HCT116 (cell line): ENCODE measurements at regions not wholly inside any gene's neighbourhood (a gene's known extent, or its start where the extent isn't known, plus 50 kb on each side); places are given as distances from the start of the nearest gene placed in this dataset.

Source experiments
- ATAC-seq: fragments of 200-7000 bp; cut with Tn5 transposase; 2 replicates; pipeline ENCODE4 v1.9.1; 2020; ENCODE audit warnings: mild to moderate bottlenecking, moderate library complexity
- BruUV-seq: library from RNA; stranded (reverse); fragments of 400-500 nt; replicated peaks from 2 replicates; lab custom pipeline; 2021; lab: Mats Ljungman, UMichigan
- CTCF ChIA-PET: fragments of 300-600 bp; sonication (Branson Sonifier 250); formaldehyde crosslinking; loops from one replicate; lab custom pipeline; 2021; ENCODE audit warnings: antibody characterized with exemption; lab: Charles Lee
- POLR2A ChIA-PET: fragments of 300-600, 350-600 bp; sonication (Branson Sonifier 250); formaldehyde crosslinking; loops from one replicate; lab custom pipeline; 2021; ENCODE audit warnings: antibody characterized with exemption; lab: Charles Lee
- RAD21 ChIA-PET, 2 experiments: fragments of 300-600 bp; sonication (Branson Sonifier 250); formaldehyde crosslinking; loops; one replicate each; lab custom pipeline; 2023; ENCODE audit warnings: low total read pairs in 2 of 2; ENCODE audit not compliant: uncharacterized antibody in 2 of 2, unreplicated experiment in 2 of 2, low non-redundant PET in 1 of 2; lab: Charles Lee
- DNase-seq: peaks from one replicate; pipeline ENCODE4 v3.0.0-alpha.2; 2010; ENCODE audit warnings: low read depth, low spot score
- H2AFZ ChIP-seq: fragments of 200-600 bp; shearing (Covaris generic), sonication (generic); 2 replicates; pipeline ENCODE4 v1.6.1; 2017; ENCODE audit warnings: low read depth, mixed run types, mixed read lengths, antibody characterized with exemption, low read length; ENCODE audit not compliant: poor library complexity, severe bottlenecking
- H3K27ac ChIP-seq: 2 replicates; pipeline ENCODE4 v1.5.1; 2012; ENCODE audit warnings: low read depth, low read length
- H3K27me3 ChIP-seq: fragments of 200-600 bp; sonication (generic); 2 replicates; pipeline ENCODE4 v1.6.1; 2016; ENCODE audit warnings: mixed run types, low read length, mixed read lengths; ENCODE audit not compliant: insufficient read depth
- H3K36me3 ChIP-seq, 2 experiments: fragments of 200-500 bp in 1 of 2; fragments of 200-600 bp in 1 of 2; sonication (Bioruptor generic) in 1 of 2; sonication (generic) in 1 of 2; 2 replicates each; pipeline versions ENCODE4 v1.5.1 to v1.6.1; 2014 to 2016; ENCODE audit warnings: low read length in 2 of 2, inconsistent platforms in 1 of 2, mixed read lengths in 1 of 2, mixed run types in 1 of 2; ENCODE audit not compliant: insufficient read depth in 2 of 2, control insufficient read depth in 1 of 2
- H3K4me1 ChIP-seq, 2 experiments: fragments of 200-600 bp in 1 of 2; sonication (generic) in 1 of 2; 2 replicates each; pipeline versions ENCODE4 v1.5.1 to v1.6.1; 2012 to 2017; ENCODE audit warnings: low read length in 2 of 2, inconsistent platforms in 1 of 2, mild to moderate bottlenecking in 1 of 2, mixed read lengths in 1 of 2, mixed run types in 1 of 2, moderate library complexity in 1 of 2; ENCODE audit not compliant: insufficient read depth in 2 of 2, control insufficient read depth in 1 of 2
- H3K4me2 ChIP-seq: fragments of 200-600 bp; sonication (generic); 2 replicates; pipeline ENCODE4 v1.6.1; 2017; ENCODE audit warnings: mixed run types, low read length, mixed read lengths
- H3K4me3 ChIP-seq, 2 experiments: fragments of 200-600 bp in 1 of 2; sonication (generic) in 1 of 2; replicated peaks in 1 of 2; 2 replicates each; pipeline ENCODE4 v1.5.1; 2011 to 2016; ENCODE audit warnings: low read length in 2 of 2, control low read depth in 1 of 2, low read depth in 1 of 2, mild to moderate bottlenecking in 1 of 2, mixed read lengths in 1 of 2, mixed run types in 1 of 2
- H3K79me2 ChIP-seq: fragments of 200-600 bp; sonication (generic); 2 replicates; pipeline ENCODE4 v1.6.1; 2017; ENCODE audit warnings: mild to moderate bottlenecking, mixed run types, low read length, moderate library complexity, mixed read lengths; ENCODE audit not compliant: insufficient read depth
- H3K9ac ChIP-seq: fragments of 200-600 bp; sonication (generic); 2 replicates; pipeline ENCODE4 v1.6.1; 2016; ENCODE audit warnings: low read length, mixed read lengths
- H3K9me2 ChIP-seq: fragments of 200-600 bp; sonication (generic), shearing (Covaris generic); 2 replicates; pipeline ENCODE4 v1.6.1; 2017; ENCODE audit warnings: mixed run types, mild to moderate bottlenecking, moderate library complexity; ENCODE audit not compliant: insufficient read depth
- H3K9me3 ChIP-seq, 2 experiments: fragments of 200-500 bp in 1 of 2; fragments of 200-600 bp in 1 of 2; sonication (Bioruptor generic) in 1 of 2; sonication (generic) in 1 of 2; 2 replicates each; pipeline ENCODE4 v1.6.1; 2014 to 2017; ENCODE audit warnings: low read length in 2 of 2, mixed read lengths in 2 of 2, inconsistent platforms in 1 of 2, low read depth in 1 of 2, mild to moderate bottlenecking in 1 of 2, mixed run types in 1 of 2, moderate library complexity in 1 of 2; ENCODE audit not compliant: control insufficient read depth in 1 of 2, insufficient read depth in 1 of 2
- H4K20me1 ChIP-seq: fragments of 200-600 bp; sonication (generic), shearing (Covaris generic); 2 replicates; pipeline ENCODE4 v1.6.1; 2017; ENCODE audit warnings: mixed run types, mild to moderate bottlenecking, moderate library complexity; ENCODE audit not compliant: insufficient read depth
- ATF3 ChIP-seq: IDR thresholded peaks from 2 replicates; pipeline ENCODE4 v1.6.1; 2012
- CBX3 ChIP-seq: IDR thresholded peaks from 2 replicates; pipeline ENCODE4 v1.6.1; 2012; ENCODE audit warnings: low read depth
- CEBPB ChIP-seq: IDR thresholded peaks from 2 replicates; pipeline ENCODE4 v1.6.1; 2012; ENCODE audit warnings: low read depth
- EGR1 ChIP-seq: IDR thresholded peaks from 2 replicates; pipeline ENCODE4 v1.6.1; 2012; ENCODE audit warnings: low read depth
- ELF1 ChIP-seq: IDR thresholded peaks from 2 replicates; pipeline ENCODE4 v1.6.1; 2012; ENCODE audit warnings: low read depth, borderline replicate concordance
- EZH2 ChIP-seq: fragments of 200-600 bp; sonication (generic); IDR thresholded peaks from 2 replicates; pipeline ENCODE4 v1.6.1; 2017; ENCODE audit warnings: antibody characterized with exemption, mixed run types
- EZH2phosphoT487 ChIP-seq: fragments of 200-600 bp; IDR thresholded peaks from 2 replicates; pipeline ENCODE4 v1.6.1; 2018; ENCODE audit warnings: antibody characterized with exemption, borderline replicate concordance
- FOSL1 ChIP-seq: IDR thresholded peaks from 2 replicates; pipeline ENCODE4 v1.6.1; 2012; ENCODE audit warnings: low read depth
- JUND ChIP-seq: IDR thresholded peaks from 2 replicates; pipeline ENCODE4 v1.6.1; 2012
- POLR2A ChIP-seq: IDR thresholded peaks from 2 replicates; pipeline ENCODE4 v1.7.0; 2011; ENCODE audit warnings: borderline replicate concordance; ENCODE audit not compliant: insufficient read depth, insufficient read length; ENCODE audit errors: extremely low read depth
- POLR2AphosphoS5 ChIP-seq: IDR thresholded peaks from 2 replicates; pipeline ENCODE4 v1.6.1; 2011; ENCODE audit warnings: mild to moderate bottlenecking, low read depth, low read length, moderate library complexity
- SP1 ChIP-seq: IDR thresholded peaks from 2 replicates; pipeline ENCODE4 v1.6.1; 2012; ENCODE audit warnings: low read depth
- SRF ChIP-seq: IDR thresholded peaks from 2 replicates; pipeline ENCODE4 v1.6.1; 2012; ENCODE audit warnings: low read depth
- TCF7L2 ChIP-seq: IDR thresholded peaks from 2 replicates; pipeline ENCODE4 v1.7.0; 2011; ENCODE audit warnings: borderline replicate concordance, inconsistent platforms; ENCODE audit not compliant: insufficient read depth, insufficient read length; ENCODE audit errors: extremely low read depth
- YY1 ChIP-seq: IDR thresholded peaks from 2 replicates; pipeline ENCODE4 v1.6.1; 2011; ENCODE audit warnings: low read length, low read depth, moderate library complexity, mild to moderate bottlenecking; ENCODE audit not compliant: insufficient replicate concordance; ENCODE audit errors: extremely low read depth
- ZFX ChIP-seq: fragments of 450-650 bp; IDR thresholded peaks from 2 replicates; pipeline ENCODE4 v1.6.1; 2017
- ZNF274 ChIP-seq: fragments of 200-500 bp; sonication (Bioruptor generic); IDR thresholded peaks from 2 replicates; pipeline ENCODE4 v1.6.1; 2014; ENCODE audit warnings: mild to moderate bottlenecking, low read depth, low read length, inconsistent platforms
- intact Hi-C: fragments of 100-400 bp; cut with micrococcal nuclease; formaldehyde crosslinking; loops from 2 replicates; pipeline ENCODE4 v1.10.0; 2022
- TF ChIP-seq, protein P1 (sequence below), 3 experiments: fragments of 200-600 bp in 1 of 3; sonication (generic) in 1 of 3; IDR thresholded peaks in 2 of 3; conservative IDR thresholded peaks in 1 of 3; 2 replicates each; pipeline ENCODE4 v1.5.1; 2012 to 2017; ENCODE audit warnings: low read depth in 2 of 3, low read length in 2 of 3, antibody characterized with exemption in 1 of 3, borderline replicate concordance in 1 of 3, control low read depth in 1 of 3, mild to moderate bottlenecking in 1 of 3, mixed read lengths in 1 of 3, mixed run types in 1 of 3, moderate library complexity in 1 of 3; ENCODE audit not compliant: insufficient read depth in 1 of 3
- TF ChIP-seq, protein P2 (sequence below): IDR thresholded peaks from 2 replicates; pipeline ENCODE4 v1.6.1; 2012

GRCh38 chr5:72013766-72014624 is 93.3 kb upstream of the MAP1B start:
- Histone ChIP-seq H3K9ac (no peak overlapping the region), H3K36me3 (no peaks in the 10 kb centered on the region), H4K20me1 (no peaks in the 10 kb centered on the region), H3K79me2 (no peaks in the 10 kb centered on the region), H3K27me3 (no peaks in the 10 kb centered on the region), H3K4me1 (peaks cover 10 to 16% of the 10 kb centered on the region in 2 experiments), H3K9me2 (no peaks in the 10 kb centered on the region), H3K4me2 (peak overlapping the region; percentile 68; the same call in 1 of the 2 replicates), H3K9me3 (no peaks in the 10 kb centered on the region), H3K4me3 (no peak overlapping the region), H3K27ac (peak overlapping the region; percentile 45; the same call in 1 of the 2 replicates), H2AFZ (no peak overlapping the region)
- TF ChIP-seq POLR2A (no peak), SRF (no peak), ELF1 (no peak), FOSL1 (no peak), SP1 (no peak), POLR2AphosphoS5 (no peak), CBX3 (no peak), JUND (no peak), ATF3 (no peak)
- no TSS peak for BruUV-seq
- ChIA-PET CTCF (no interaction called here), POLR2A (no interaction called here), RAD21 (no interaction called here)
- DNase-seq (no peak), ATAC-seq (no peak)
- intact Hi-C loops: no loop called here

- Histone ChIP-seq H3K79me2 (no peaks in the 10 kb centered on the region), H3K36me3 (no peaks in the 10 kb centered on the region), H2AFZ (peak overlapping the region; percentile 93), H3K4me3 (peak overlapping the region; percentile 25 to 37), H3K27ac (peak overlapping the region; percentile 45), H3K27me3 (no peaks in the 10 kb centered on the region), H3K9me3 (no peaks in the 10 kb centered on the region), H3K4me2 (peak overlapping the region; percentile 68), H4K20me1 (no peaks in the 10 kb centered on the region), H3K9me2 (no peaks in the 10 kb centered on the region), H3K4me1 (peaks cover 10 to 16% of the 10 kb centered on the region in 2 experiments), H3K9ac (peak overlapping the region; percentile 35; the same call in 1 of the 2 replicates)
- ChIA-PET RAD21 (no interaction called here), POLR2A (no interaction called here), CTCF (no interaction called here)
- peak; percentile 96 for ATAC-seq
- intact Hi-C loops: no loop called here
- DNase-seq: peak; percentile 93
- BruUV-seq: no TSS peak
- TF ChIP-seq ZNF274: no peak
- TF ChIP-seq ELF1: peak; percentile 25; the same call in 1 of the 2 replicates
- no peak for TF ChIP-seq JUND
- peak; percentile 81 for TF ChIP-seq SP1
- TF ChIP-seq, protein P1, sequence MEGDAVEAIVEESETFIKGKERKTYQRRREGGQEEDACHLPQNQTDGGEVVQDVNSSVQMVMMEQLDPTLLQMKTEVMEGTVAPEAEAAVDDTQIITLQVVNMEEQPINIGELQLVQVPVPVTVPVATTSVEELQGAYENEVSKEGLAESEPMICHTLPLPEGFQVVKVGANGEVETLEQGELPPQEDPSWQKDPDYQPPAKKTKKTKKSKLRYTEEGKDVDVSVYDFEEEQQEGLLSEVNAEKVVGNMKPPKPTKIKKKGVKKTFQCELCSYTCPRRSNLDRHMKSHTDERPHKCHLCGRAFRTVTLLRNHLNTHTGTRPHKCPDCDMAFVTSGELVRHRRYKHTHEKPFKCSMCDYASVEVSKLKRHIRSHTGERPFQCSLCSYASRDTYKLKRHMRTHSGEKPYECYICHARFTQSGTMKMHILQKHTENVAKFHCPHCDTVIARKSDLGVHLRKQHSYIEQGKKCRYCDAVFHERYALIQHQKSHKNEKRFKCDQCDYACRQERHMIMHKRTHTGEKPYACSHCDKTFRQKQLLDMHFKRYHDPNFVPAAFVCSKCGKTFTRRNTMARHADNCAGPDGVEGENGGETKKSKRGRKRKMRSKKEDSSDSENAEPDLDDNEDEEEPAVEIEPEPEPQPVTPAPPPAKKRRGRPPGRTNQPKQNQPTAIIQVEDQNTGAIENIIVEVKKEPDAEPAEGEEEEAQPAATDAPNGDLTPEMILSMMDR (IDR thresholded peaks at IDR 0.05 in 2 of 3, conservative IDR thresholded peaks at IDR 0.05 in 1 of 3; ENCODE audit: borderline replicate concordance in 1 of 3, insufficient read depth in 1 of 3, low read depth in 2 of 3, low read length in 2 of 3): no peak
- TF ChIP-seq YY1: peak; percentile 86
- no peak for TF ChIP-seq FOSL1
- TF ChIP-seq SRF: no peak
- TF ChIP-seq CEBPB: no peak
- TF ChIP-seq, protein P2, sequence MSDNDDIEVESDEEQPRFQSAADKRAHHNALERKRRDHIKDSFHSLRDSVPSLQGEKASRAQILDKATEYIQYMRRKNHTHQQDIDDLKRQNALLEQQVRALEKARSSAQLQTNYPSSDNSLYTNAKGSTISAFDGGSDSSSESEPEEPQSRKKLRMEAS: no peak; the same call in 1 of the 2 replicates
- no peak for TF ChIP-seq EZH2phosphoT487
- TF ChIP-seq EZH2: no peak
- no peak for TF ChIP-seq TCF7L2
- TF ChIP-seq EGR1: peak; percentile 54; the same call in 1 of the 2 replicates
- peak; percentile 27 for TF ChIP-seq POLR2AphosphoS5
- TF ChIP-seq ZFX: no peak
These were observed 92.1 kb upstream of the MAP1B start for GRCh38 chr5:72015103-72015548.
